ENCODE measurements at regions not wholly inside any gene's neighbourhood (a gene's known extent, or its start where the extent isn't known, plus 50 kb on each side); places are given as distances from the start of the nearest gene placed in this dataset.

GRCh38 chr16:82510789-82511305 lies 115.9 kb upstream of the CDH13 start:
- H3K9me3 ChIP-seq, result peaks cover 6% of the 10 kb centered on the region
- no peak overlapping the region for H3K4me3 ChIP-seq
- intact Hi-C loops (cut with DNase I), result no loop called here
- no peaks in the 10 kb centered on the region for H3K27me3 ChIP-seq
- no peak overlapping the region for H3K27ac ChIP-seq
- H3K36me3 ChIP-seq, result no peaks in the 10 kb centered on the region
- TF ChIP-seq CTCF (IDR thresholded peaks at IDR 0.05), result no peak
- ATAC-seq (no peak), DNase-seq (no peak)
- no peaks in the 10 kb centered on the region for H3K4me1 ChIP-seq

DNA sequence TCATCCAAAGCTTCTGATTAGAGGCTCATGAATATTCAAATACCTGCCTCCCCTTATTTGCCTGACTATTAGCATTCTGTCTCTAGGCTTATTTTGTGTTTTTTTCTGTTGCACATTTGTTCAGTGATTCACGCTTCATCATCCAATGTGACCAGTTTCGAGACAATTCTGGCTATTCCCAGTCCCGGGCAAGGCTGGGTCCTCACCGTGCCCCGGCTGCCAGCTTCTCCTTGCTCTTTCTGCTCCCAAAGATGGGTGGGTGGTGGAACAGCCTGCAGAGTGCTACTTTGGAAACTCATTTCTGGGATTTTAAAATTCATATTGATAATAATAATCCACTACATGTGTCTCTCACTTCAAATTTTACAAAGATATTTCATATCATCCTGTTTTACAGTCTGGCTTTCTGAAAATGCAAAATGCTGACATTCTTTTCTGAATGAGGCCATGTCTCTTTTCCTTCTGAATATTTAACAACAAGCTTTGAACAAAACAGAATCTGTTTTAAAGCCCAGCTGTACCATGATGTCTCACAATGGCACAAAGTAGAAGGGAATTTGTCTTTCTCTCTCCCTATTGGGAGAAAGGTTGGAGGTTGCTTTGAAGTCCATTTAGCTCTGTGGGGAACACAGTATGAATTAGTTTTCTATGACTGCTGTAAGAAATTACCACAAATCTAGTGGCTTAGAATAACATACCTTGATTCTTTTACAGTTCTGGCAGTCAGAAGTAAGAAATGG lies 116.9 kb upstream of the CDH13 start:
- ATAC-seq (no peak), DNase-seq (no peak)
- TF ChIP-seq CTCF (IDR thresholded peaks at IDR 0.05), result no peak
- H3K27ac ChIP-seq, result no peak overlapping the region
- no peaks in the 10 kb centered on the region for H3K36me3 ChIP-seq
- H3K4me1 ChIP-seq, result no peaks in the 10 kb centered on the region
- H3K4me3 ChIP-seq, result no peak overlapping the region
- intact Hi-C loops (cut with DNase I), result no loop called here
- H3K9me3 ChIP-seq, result peaks cover 6% of the 10 kb centered on the region
- H3K27me3 ChIP-seq, result no peaks in the 10 kb centered on the region

- Histone ChIP-seq H3K4me3 (no peak overlapping the region), H3K27me3 (no peaks in the 10 kb centered on the region), H3K27ac (no peak overlapping the region), H3K36me3 (no peaks in the 10 kb centered on the region), H3K9me3 (peaks cover 6% of the 10 kb centered on the region), H3K4me1 (no peaks in the 10 kb centered on the region)
- TF ChIP-seq CTCF (IDR thresholded peaks at IDR 0.05), result no peak
- ATAC-seq (no peak), DNase-seq (no peak)
- intact Hi-C loops (cut with DNase I), result no loop called here
Measured at GRCh38 chr16:82506692-82507670, 119.8 kb upstream of the CDH13 start.

DNA sequence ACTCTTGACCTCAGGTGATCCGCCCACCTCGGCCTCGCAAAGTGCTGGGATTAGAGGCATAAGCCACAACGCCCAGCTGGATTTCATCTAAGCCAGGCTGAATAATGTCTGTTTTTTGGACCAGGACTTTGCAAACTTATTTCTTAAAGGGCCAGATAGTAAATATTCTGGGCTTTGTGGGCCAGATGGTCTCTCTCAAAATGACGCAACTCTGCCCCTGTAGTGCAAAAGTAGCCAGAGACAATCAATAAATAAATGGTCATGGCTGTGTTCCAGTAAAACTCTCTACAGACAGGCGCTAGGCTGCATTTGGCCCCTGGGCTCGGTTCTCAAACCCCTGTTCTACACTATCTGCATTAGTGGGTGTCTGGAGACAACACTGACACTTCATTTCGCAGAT lies 121.9 kb upstream of the CDH13 start:
- no peak for DNase-seq
- H3K27ac ChIP-seq, result no peak overlapping the region

DNA sequence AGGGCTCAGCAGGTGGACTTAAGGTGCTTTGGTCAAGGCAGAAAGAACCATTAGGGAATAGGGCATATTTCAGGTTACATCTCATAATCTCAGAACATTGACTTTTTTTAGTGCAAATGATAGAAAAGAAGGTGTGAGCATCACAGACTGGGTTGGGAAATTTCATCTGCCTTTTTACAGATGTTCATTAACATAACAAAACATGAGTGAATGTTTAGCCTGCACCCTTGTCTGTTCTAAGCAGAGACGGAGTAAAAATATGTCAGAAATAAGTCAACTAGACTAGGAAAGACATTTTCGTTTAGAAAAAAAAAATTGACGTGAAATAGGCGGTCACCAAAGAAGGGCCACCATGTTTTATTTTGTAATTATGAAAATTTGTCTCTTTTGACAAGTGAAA lies 127.5 kb upstream of the CDH13 start:
- intact Hi-C loops (cut with DNase I), result no loop called here
- no peak for DNase-seq
- TF ChIP-seq CTCF (IDR thresholded peaks at IDR 0.05), result no peak

More for the DNA sequence above, 121.9 kb upstream of the CDH13 start:
- intact Hi-C loops (cut with DNase I), result no loop called here
- TF ChIP-seq CTCF (IDR thresholded peaks at IDR 0.05), result no peak
- Histone ChIP-seq H3K27me3 (no peaks in the 10 kb centered on the region), H3K4me3 (no peak overlapping the region), H3K9me3 (peaks cover 6% of the 10 kb centered on the region), H3K36me3 (no peaks in the 10 kb centered on the region), H3K4me1 (no peaks in the 10 kb centered on the region)
- ATAC-seq, result no peak

More for the DNA sequence above, 127.5 kb upstream of the CDH13 start:
- ATAC-seq, result no peak
- H3K36me3 ChIP-seq, result no peaks in the 10 kb centered on the region
- no peaks in the 10 kb centered on the region for H3K9me3 ChIP-seq
- H3K4me1 ChIP-seq, result no peaks in the 10 kb centered on the region
- no peak overlapping the region for H3K4me3 ChIP-seq
- H3K27ac ChIP-seq, result no peak overlapping the region
- no peaks in the 10 kb centered on the region for H3K27me3 ChIP-seq
